Germinal center (tissue), 1 donor: ENCODE measurements at regions not wholly inside any gene's neighbourhood (a gene's known extent, or its start where the extent isn't known, plus 50 kb on each side); places are given as distances from the start of the nearest gene placed in this dataset.

Experiments
- DNase-seq: peaks from one replicate; pipeline ENCODE4 v3.0.0; 2012; ENCODE audit warnings: mixed read lengths, low spot score

DNA sequence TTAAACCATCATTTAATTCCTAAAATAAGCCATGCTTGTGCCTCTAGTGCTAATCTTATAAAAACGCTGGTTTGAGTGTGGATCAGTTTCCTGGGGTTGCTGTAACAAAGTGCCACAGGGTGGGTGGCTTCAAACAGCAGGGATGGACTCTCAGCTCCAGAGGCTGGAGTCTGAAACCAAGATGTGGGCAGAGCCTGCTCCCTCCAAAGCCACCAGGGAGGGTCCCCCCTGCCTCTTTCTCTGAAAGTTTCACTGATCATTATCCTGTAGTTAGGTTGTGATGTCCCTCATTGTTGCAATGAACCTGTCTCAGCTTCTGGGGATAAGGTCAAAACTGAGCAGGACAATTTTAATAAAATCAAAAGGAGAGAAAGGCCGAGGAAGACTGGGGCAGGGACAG lies 251.9 kb upstream of the TCERG1L start:
- no peak for DNase-seq

DNA sequence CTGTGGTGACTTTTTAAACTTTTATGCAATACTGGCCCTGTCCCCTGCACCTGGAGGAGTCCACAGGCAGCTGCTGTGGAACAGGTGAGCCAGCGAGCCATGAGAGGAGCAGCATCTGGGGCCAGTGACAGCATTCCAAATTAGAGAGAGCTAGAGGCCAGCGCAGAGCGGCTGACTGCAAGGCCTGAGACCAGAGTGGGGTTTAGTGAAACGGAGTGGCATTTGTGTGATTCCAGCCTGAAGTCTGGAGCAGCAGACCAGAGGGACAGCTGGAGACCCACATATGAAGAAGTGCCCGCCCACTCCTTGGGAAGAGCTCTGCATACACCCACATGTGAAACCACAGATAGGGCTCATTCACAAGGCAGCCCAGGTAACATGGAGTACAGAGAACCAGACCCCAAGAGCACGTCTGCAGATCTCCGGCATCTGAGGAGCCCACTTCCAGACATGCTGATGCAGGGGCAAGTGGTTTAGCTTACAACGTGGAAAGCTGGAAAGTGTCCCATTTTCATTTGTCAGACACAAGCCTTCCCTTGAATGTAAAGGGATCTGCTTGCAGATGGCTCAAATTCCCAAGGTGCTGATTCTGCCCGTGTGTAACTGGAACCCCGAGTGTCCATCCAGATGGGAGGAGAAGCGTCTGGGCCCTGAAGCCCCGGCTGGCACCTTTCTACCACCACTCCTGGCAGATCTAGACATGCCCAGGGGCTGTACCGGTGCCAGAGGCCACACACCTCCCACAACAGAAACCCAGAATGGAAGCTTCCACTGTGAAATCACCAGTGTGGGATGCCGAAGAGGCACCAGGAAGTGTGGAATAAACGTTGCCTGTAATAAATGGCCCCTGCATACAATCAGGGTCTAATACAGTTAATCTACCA lies 256.0 kb upstream of the TCERG1L start:
- no peak for DNase-seq

DNA sequence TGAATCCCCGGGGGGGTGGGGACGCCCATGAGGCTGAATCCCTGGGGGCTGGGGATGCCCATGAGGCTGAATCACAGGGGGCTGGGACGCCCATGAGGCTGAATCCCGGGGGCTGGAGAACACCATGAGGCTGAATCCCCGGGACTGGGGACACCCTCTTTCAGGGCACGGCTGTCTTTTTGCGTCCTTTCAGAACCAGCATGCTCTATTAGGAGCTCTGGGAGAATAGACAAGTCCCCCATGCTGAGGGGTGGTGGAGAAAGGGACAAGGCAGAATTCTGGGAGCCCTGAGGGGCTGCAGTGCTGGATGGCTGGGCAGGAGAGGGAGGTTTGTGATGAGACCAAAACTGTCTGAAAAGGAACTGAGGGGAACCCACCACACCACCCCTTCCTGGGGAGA lies 257.3 kb upstream of the TCERG1L start:
- no peak for DNase-seq

DNA sequence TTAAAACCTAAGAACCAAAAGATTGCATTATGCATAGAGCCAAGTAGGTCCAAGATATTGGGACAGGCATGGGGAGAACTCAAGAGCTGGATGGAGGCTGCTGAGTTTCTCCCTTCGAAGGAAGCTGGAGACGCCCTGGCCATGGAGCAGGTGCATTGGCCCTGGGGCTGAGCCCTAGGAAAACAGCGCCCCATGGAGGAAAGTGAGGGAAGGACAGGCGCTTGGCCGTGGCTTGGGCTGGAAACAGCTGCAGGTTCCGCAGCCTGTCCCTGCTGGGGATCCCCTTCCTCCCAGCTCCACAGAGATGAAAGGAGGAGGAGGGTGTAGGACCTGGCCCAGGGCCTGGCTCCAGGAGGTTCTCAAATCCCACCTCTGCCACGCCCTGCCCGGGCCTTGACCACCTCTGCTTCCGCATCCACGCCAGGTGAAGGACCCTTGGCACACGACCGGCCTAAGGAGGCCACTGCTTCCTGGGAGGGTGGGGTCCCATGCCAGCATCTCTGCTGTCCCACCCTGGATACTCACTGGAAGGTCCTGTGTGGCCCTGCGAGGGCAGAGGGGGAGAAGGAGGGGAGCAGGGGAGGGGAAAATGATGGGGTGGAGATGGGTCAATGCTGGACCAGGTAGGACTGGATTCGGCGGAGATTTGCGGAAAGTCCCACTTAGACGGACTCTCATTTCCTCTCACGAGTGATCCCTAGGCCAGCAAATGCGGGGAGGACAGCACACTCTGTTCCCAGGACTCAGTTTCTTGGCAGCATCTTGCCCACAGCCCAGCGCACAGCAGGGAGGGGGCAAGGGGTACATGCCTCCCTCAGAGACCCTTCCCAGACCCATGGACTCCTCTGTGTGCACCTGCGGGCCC lies 258.6 kb upstream of the TCERG1L start:
- no peak for DNase-seq

DNA sequence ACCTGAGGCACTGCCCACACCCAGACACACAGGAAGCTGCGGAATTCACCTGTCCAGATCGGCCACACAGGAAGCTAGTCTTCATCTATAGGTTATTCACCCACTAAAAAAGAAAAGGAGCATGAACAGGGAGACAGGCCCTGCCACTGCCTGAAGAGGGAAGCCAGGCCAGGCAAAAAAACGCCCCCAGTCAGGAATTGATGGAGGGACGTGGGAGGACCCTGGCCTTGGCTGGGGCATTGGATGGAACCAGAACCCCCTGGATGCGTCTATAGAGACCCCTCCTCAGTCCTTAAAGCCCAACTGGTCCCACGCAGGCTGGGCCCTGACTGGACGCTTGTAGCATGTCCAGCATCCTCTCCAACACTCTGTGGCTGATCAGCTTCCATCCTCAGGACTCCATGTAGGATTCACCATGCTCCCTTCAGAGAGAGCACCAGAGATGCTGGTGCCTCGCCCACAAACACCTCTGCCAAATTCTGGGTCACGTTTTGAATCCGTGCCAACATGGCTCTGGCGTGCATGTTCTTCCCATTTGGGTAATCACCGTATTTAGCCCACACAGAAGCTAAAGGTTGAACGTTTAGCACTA lies 259.3 kb upstream of the TCERG1L start:
- no peak for DNase-seq

DNA sequence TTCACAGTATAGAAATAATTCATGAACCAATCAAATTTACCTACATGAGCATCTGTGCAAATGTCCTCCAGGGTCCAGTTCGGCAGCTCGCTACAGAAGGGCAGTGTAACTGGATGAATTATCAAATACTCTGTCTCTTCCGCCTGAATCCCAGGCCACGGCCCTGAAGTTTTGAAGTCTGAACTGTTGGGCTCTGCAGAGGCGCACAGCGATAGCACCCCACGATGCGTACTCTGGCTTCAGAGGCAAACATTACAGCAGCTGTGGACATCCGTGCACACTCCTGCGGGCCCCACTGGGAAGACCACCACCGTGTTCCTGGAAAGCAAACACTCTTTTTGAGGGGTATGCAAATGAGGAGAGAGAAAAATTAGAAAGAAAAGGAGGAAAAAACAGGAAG lies 259.8 kb upstream of the TCERG1L start:
- DNase-seq, result no peak

DNA sequence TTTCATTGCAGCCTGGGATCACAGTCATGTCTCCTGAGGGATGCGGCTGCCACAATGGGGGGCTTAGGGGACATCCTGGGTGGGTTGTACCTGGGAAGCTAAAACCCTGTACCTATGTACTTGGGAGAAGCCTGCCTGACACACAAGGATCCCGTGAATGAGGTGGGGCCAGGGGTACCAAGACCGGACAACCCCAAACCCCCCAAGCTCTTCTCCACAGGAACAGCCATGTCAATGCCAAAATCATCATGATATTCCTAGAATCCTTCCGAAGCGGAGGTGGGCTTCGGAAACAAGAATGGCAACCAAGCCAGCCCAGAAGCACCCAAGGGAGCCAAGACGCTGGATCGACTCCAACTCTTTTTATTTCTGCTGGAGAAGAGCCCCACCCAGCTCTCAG lies 260.3 kb upstream of the TCERG1L start:
- DNase-seq, result no peak

DNA sequence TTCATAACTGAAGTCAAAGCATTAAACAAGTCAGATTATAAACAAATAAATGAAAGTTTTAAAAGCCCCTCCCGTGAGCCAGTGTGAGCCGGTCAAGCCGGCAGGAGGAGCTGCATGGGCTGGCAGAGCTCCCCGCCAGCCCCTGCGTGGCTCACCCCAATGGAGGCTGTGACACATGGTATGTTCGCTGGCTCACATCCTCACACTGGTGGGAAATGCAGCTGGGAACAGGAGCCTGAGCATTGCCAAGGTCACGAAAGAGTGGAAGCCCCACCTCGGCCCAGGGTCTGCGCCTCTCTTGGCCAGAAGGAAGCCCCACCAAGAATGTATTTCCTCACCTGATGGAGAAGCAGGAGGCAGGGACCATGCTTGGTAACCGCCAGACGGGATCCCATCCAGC lies 261.7 kb upstream of the TCERG1L start:
- DNase-seq, result no peak

DNA sequence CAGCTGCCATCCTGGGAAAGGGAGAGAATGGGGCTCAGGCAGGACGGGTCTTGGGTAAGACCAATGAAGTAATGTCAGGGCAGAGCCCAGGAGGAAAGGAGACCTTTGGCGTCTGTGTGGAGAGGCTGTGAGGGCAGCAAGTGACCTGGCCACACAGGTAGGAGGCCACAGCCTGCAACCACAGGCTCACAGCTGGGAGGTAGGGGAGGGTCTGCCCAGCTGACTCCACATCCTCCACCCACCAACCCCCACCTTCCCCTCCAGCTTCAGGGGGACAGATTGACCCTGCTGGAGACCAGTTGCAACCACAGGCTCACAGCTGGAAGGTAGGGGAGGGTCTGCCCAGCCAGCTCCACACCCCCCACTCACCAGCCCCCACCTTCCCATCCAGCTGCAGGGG lies 262.2 kb upstream of the TCERG1L start:
- no peak for DNase-seq

DNA sequence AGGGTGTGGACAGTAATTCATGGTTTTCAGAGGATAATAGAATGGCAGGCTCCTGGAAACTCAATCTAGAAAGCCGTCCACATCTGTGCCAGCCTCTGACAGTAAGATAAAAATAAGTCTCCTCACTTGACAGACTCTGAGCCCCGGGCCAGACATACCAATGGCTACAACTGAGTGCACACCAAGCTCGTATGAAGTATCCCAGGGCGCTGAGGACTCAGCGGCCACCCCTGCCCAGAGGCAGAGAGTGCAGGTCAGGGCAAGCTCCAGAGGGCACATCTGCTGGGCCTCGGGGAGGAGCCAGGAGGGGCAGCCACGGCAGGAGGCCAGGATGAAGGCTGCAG lies 262.8 kb upstream of the TCERG1L start:
- DNase-seq, result no peak

DNA sequence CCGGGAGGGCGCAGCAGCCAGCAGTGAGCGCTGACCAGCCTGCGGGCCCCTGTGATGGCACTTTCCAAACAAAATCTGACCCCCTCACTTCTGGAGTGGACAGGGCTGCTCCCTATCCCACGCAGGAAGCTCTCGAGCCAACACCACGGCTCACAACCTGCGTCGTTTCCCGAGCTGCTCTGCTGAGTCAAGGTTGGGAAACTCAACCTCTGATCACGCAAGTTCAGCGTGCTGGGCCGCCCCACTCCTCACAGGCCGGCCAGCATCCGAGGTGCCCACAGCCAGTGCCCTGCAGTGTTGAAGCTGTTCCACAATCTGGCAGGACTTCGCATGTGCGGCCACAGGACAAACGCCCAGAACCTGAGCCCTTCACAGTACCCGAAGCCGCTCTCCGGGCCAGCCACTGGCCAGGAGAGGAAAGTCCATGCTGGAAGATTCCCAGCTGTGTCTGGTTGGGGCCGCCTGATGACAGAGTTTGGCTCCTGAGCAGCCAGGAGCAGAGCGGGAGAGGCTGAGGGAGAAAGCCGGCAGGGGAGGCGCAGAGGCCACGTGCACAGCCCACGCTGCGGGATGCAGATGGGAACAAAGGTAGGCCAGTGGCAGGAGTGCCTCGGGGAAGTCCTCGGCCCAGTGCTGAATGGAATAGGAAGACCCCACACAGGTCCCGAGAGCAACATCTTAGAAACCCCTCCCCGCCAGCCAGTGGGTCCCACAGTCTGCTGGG lies 263.3 kb upstream of the TCERG1L start:
- DNase-seq, result no peak

DNA sequence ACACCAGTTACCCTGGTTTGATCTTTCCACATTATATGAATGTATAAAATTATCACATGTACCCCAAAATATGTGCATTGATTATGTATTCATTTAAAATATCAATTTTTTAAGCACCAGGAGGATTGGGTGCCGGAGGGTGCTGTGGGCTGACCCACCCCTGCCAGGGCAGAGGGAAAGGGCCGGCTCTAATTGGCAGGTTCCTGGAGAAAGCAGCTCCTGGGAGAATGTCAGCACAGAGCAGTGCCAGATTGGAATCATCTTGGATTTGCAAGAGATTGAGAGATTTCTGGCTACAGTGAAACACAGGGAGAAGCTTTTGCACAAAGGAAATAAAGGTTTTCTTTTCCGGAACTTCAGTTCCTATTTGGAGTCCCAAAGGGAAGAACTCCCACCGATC lies 264.4 kb upstream of the TCERG1L start:
- DNase-seq, result no peak

DNA sequence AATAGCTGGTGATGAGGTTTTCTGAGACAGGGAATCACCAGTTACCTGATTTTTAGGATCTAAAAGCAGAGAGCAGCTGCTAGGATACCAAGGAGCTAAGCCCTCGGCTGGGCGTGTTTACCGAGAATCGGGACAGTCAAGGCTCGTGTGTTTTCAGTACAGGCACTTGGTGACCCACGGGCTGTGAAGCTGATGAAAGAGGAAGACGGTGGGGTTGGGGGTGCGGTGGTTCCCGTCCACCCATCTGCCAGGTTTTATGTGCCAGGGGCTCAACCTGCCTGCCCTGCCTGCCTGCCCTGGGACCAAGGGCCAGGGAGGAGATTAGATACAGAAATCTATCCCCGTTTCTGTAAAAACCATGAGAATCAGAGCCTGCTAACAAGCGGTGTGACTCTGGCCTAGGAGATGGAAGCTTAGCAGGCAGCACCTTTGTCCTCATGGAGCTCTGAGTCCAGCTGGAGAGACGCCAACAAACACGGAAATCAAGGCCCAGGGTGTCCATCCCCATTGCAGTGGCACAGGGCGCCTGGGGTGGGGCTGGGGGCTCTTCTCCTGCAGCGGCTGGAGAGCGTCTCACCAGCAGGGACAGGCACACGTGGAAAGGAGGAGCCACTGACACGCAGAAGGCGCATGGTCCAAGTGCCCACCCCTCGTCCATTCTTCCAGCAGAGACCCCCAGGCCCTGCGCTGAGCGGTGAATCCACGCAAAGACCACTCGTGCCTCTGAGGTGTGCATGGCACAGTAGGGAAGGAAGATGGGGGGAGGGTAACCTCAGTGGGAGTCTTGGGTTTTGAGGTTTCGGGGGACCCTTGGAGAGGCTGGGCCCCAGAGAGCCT lies 265.0 kb upstream of the TCERG1L start:
- DNase-seq, result no peak

DNA sequence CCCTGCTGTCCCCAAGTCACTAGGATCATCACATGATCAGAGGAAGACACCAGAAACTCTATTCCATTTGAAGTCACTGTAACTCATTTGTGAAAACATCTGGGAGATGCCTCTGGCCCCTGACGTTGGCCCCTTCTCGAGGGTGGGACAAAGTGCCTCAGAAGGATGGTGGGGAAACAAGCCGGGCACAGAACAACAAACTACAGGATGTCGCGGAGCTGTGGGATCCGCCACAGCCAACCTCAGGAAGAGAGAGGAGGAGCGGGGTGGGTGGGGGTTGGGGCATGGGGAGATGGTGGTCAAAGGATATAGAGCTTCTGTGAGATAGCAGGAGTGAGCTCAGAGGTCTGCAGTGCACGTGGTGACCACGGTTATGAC lies 265.6 kb upstream of the TCERG1L start:
- DNase-seq, result no peak

DNA sequence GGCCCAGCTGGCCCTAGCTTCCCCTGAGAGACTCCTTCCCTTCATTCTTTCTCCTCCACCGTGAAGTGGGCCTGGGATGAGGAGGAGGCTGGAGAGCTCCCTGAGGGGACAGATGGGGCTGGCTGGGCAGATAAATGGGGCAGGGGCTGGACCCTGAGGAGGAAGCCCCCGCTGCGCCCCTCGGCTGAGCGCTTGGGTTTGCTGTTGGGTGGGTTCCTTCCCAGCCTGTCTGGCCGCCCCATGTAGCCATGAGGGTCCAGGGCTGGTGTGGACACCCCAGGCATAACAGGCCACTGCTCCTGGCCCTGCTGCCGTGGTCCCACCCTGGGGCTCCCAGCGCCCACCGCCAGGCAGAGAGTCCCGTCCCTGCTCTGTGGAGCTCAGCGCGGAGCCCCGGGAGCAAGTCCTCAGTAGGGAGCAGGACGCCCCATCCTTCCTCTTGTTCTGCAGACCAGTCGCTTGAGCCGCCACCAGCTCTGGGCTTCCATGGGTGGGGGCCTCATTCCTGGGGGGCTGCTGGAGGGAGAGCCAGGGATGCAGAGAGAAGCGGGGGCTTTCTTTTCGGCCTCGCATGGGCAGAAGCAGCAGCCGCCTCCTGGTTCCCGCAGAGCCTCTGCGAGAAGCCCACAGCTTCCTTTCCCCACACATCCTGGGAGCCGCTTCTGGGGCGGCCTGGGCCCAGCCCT lies 266.4 kb upstream of the TCERG1L start:
- DNase-seq, result no peak

DNA sequence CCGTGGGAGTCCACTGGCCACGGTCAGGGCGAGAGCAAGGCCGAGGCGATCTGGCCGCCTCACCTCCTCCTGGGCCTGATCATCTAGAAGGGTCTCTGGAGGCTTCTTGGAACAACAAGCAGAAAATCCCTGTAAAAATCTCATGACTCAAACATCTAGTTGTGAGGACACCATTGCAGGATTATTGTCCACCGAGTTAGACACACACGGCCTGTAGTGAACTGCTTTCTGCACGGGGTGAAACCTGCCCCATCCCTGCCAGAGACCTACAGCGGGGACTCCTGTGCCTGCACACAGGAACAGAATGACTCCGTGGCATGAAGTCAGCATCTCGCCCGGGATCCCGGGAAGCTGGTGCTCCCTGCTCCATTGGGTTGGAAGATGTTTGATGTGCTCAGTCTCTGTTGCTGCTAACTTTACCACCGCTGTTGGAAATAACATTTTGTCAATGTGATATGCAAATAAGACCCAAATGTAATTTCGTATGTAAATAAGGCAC lies 267.0 kb upstream of the TCERG1L start:
- no peak for DNase-seq

DNA sequence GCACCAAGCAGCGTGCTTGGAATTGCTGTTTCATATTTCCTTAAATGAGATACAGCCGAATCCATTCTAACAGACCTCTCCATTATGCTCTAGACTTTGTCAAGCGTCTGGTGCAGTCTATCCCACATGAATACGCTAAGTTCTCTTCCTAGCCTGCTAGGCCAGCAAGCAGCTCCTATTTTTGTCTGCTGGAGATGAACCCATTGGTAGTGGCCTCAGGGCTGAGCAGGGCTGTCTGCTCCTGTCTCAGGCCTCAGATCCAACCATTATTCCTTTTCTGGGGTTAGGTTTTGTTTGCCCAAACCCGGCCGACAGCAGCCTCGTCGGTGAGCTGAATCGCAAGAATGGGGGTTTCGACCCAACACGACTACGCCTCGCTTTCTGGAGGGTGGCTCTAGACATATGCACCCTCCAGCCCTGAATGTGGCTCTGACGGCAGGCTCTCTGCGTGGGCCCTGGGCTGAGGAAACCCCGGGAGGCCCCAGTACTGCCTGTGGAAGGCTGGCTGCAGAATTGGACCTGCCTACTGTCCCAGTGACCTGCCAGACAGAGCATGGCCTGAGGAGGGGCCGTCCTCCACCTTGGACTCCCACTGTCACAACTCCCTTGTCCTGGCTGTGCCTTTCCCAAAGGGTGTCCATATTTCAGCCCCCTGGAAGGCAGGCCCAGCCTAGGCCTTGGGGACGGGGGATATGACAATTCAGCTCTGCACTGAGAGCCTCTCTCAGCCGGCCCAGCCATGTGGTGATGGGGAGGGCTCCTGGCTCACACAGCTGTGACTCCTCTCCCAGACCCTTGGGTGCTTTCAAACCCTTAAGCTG lies 267.9 kb upstream of the TCERG1L start:
- no peak for DNase-seq

DNA sequence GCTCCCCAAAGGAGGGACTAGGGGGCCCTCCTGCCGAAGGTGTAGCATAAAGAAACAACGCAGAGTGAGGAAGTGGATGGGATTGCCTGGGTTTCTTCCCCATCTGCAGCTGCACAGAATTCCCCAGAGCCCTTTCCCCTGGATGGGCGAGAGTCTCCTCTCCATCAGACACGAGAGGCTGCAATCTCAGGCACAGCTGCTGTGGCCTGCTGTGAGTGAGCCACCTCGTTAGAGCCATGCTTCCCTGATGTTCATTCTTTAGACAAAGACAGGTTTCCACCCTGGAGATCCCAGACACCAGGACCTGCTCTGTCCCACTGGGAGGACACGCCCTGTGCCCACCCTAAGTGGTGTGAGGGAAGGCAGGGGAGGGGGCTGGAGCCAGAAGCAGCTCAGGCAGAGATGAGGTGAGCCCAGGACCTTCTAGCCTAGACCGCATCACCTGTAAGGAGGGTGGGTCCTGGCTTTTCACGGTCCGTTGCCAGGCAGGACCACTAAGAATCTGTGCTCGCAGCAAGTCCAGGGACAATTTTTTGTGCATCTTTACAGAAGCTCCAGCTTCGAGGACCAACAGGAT lies 268.6 kb upstream of the TCERG1L start:
- DNase-seq, result no peak

DNA sequence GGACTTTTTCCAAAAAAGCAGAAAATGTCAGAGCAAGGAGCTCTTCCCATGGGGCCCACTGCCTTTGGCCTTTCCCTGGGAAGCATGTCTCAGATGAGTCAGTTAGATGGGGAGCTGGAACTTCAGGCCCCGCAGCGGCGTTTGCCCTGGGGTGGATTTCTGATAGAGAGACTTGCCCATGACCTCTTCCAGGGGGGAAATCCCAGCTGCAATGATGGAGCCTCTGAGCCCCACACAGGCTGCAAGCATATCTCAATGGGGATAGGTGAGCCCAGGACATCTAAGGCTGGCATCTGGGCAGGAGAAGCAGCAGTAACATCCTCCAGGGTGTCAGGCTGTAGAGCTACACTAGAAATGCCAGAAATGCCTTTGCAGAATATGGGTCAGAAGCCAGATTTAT lies 269.2 kb upstream of the TCERG1L start:
- no peak for DNase-seq
